T-cell (primary cell): ENCODE measurements at regions not wholly inside any gene's neighbourhood (a gene's known extent, or its start where the extent isn't known, plus 50 kb on each side); places are given as distances from the start of the nearest gene placed in this dataset.
A peak's percentile ranks its signal among the peaks of the same experiment; 100 is the strongest.

Experiments
- ATAC-seq, 4 experiments: fragments of 200-7000 bp in 3 of 4; fragments of 150-1000 bp in 1 of 4; cut with Tn5 transposase; replicated peaks in 1 of 4; 1 replicate in 3 of 4; 2 replicates in 1 of 4; pipeline ENCODE4 v1.10.0; 2021; ENCODE audit warnings: moderate library complexity in 3 of 4, mild to moderate bottlenecking in 2 of 4, moderate number of reproducible peaks in 1 of 4
- CTCF ChIA-PET, 2 donors: fragments of 300-600 bp; sonication (Branson Sonifier 250); formaldehyde crosslinking; loops; one replicate each; lab custom pipeline; 2022; ENCODE audit warnings: antibody characterized with exemption in 2 of 2; lab: Charles Lee
- POLR2A ChIA-PET, 2 donors: fragments of 300-600 bp; sonication (Branson Sonifier 250); formaldehyde crosslinking; loops; one replicate each; lab custom pipeline; 2022; ENCODE audit warnings: antibody characterized with exemption in 2 of 2; lab: Charles Lee
- DNase-seq, 35 experiments: peaks; one replicate each; pipeline versions ENCODE4 v3.0.0 to v3.0.0-alpha.2; 2013 to 2023
- H3K27ac ChIP-seq: one replicate; pipeline ENCODE4 v1.5.1; 2013; ENCODE audit warnings: low read length
- H3K27me3 ChIP-seq, 2 experiments: replicated peaks in 1 of 2; 1 replicate in 1 of 2; 2 replicates in 1 of 2; pipeline versions ENCODE4 v1.6.1 to v1.7.0; 2013; ENCODE audit warnings: low read length in 1 of 2, mixed read lengths in 1 of 2; ENCODE audit not compliant: control insufficient read depth in 2 of 2, insufficient read depth in 2 of 2; ENCODE audit errors: extremely low read depth in 1 of 2
- H3K36me3 ChIP-seq, 2 donors: 1 replicate in 1 of 2; 2 replicates in 1 of 2; pipeline versions ENCODE4 v1.6.1 to v1.7.0; 2013; ENCODE audit warnings: low read length in 1 of 2; ENCODE audit not compliant: control insufficient read depth in 2 of 2, insufficient read depth in 1 of 2; ENCODE audit errors: extremely low read depth in 1 of 2
- H3K4me1 ChIP-seq, 2 experiments: 1 replicate in 1 of 2; 2 replicates in 1 of 2; pipeline versions ENCODE4 v1.6.1 to v1.7.0; 2013; ENCODE audit warnings: low read length in 2 of 2, mixed read lengths in 1 of 2; ENCODE audit not compliant: insufficient read depth in 2 of 2, control insufficient read depth in 1 of 2; ENCODE audit errors: extremely low read depth in 1 of 2
- H3K4me3 ChIP-seq, 2 donors: 1 replicate in 1 of 2; 2 replicates in 1 of 2; pipeline versions ENCODE4 v1.5.1 to v1.7.0; 2013; ENCODE audit warnings: mild to moderate bottlenecking in 2 of 2, low read length in 1 of 2, moderate library complexity in 1 of 2; ENCODE audit not compliant: control insufficient read depth in 1 of 2; ENCODE audit errors: extremely low read depth in 1 of 2
- H3K9me3 ChIP-seq: 2 replicates; pipeline ENCODE4 v1.7.0; 2013
- H3K27ac Mint-ChIP-seq, 2 donors: one replicate each; pipeline ENCODE4 v1.8.0; 2020 to 2021; ENCODE audit warnings: mild to moderate bottlenecking in 2 of 2, mixed read lengths in 2 of 2
- H3K27me3 Mint-ChIP-seq, 2 donors: one replicate each; pipeline ENCODE4 v1.8.0; 2021 to 2022; ENCODE audit warnings: mixed read lengths in 2 of 2
- H3K36me3 Mint-ChIP-seq: one replicate; pipeline ENCODE4 v1.8.0; 2021; ENCODE audit warnings: mixed read lengths
- H3K4me1 Mint-ChIP-seq, 3 donors: one replicate each; pipeline ENCODE4 v1.8.0; 2020 to 2022; ENCODE audit warnings: mixed read lengths in 3 of 3, mild to moderate bottlenecking in 1 of 3
- H3K4me3 Mint-ChIP-seq, 3 donors: one replicate each; pipeline ENCODE4 v1.8.0; 2020 to 2022; ENCODE audit warnings: mild to moderate bottlenecking in 3 of 3, mixed read lengths in 3 of 3, moderate library complexity in 3 of 3
- H3K9me3 Mint-ChIP-seq, 3 donors: one replicate each; pipeline ENCODE4 v1.8.0; 2020 to 2022; ENCODE audit warnings: mixed read lengths in 3 of 3
- WGBS: methylation state at CpG from one replicate; pipeline ENCODE4 v1.1.5; 2013; ENCODE audit warnings: missing lambda C conversion rate; ENCODE audit not compliant: insufficient coverage; 5-methylcytosine and 5-hydroxymethylcytosine counted together

DNA sequence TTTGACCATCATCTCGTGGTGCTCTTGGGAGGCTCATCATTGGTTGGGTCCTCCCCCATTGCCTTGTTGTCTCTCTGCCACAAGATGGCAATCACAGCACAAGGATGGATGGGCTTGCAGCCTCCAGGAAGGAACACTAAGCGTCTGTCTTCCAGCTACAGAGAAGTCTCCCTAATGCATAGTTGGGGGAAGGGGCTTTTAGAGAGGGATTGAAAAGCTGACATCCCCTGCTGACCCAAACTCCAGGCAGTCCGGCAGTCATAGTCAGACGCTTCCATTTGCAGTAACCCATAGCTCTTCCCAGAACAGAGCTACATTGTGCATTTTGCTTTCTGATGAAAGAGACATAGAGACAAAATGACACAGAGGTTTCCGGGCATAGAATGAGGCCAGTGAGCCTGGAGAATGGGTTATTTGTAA lies 111.4 kb downstream of the UTP18 start:
- Histone ChIP-seq H3K27ac (no peak overlapping the region), H3K36me3 (no peaks in the 10 kb centered on the region), H3K27me3 (peaks cover 0 to 9% of the 10 kb centered on the region in 2 experiments), H3K9me3 (no peaks in the 10 kb centered on the region), H3K4me1 (peaks cover 7 to 10% of the 10 kb centered on the region in 2 experiments), H3K4me3 (no peak overlapping the region)
- CTCF ChIA-PET, result interaction anchor here (0.6 to 2.4 kb wide), 21 partner anchors 12 to 735 kb away, joined by 3 to 16 read pairs (median 5); no protein-coding TSS in a partner anchor
- WGBS, result 0% methylated on average over 1 of the region's 5 CpGs
- no peaks in the 10 kb centered on the region for H3K27me3 Mint-ChIP-seq
- DNase-seq (peak in 26 of 35 experiments; percentile 4 to 76 (median 25)), ATAC-seq (peak in 3 of 4 experiments; percentile 79 to 88 (median 85))
- POLR2A ChIA-PET, result no interaction called here
- peak overlapping the region in 1 of 2 donors; percentile 1 for H3K27ac Mint-ChIP-seq
- peaks cover 9 to 18% (median 16%) of the 10 kb centered on the region in 3 donors for H3K4me1 Mint-ChIP-seq
- peak overlapping the region in 1 of 3 donors; percentile 30 for H3K4me3 Mint-ChIP-seq
- no peaks in the 10 kb centered on the region for H3K36me3 Mint-ChIP-seq
- no peaks in the 10 kb centered on the region for H3K9me3 Mint-ChIP-seq

DNA sequence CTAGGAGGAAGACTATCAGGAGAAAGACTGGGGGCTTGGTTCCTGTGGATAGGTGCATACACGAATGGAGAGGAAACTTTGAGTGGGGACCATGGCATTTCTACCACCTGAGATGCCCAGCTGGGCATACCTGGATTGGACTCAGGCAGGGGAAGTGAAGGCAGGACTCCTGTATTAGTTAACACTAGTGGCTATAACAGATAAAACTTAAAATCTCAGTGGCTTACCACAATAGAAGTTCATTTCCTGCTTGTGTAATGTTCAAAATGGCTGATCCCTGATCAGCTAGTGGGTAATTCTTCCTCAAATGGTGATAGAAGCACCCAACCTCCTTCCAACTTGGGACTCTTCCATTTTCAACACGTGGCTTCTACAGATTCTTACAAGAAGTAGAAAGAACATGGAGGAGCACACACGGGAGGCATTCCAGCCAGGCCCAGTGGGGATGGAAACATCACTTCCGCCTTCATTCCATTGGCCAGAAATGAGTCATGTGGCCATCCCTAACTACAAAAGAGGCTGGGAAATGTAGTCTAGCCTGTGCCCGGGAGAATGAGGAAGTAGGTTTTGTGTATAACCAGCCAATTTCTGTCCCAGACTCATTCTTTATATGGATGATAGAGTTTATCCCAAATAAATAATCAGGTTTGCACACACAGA lies 112.1 kb downstream of the UTP18 start:
- H3K27me3 Mint-ChIP-seq, result no peaks in the 10 kb centered on the region
- ChIA-PET CTCF (interaction anchor here (0.6 to 2.4 kb wide), 19 partner anchors 19 to 734 kb away, joined by 3 to 16 read pairs (median 5); no protein-coding TSS in a partner anchor), POLR2A (no interaction called here)
- Histone ChIP-seq H3K4me1 (peaks cover 7 to 10% of the 10 kb centered on the region in 2 experiments), H3K4me3 (no peak overlapping the region), H3K36me3 (no peaks in the 10 kb centered on the region), H3K27ac (no peak overlapping the region), H3K9me3 (no peaks in the 10 kb centered on the region), H3K27me3 (peaks cover 0 to 9% of the 10 kb centered on the region in 2 experiments)
- ATAC-seq, result peak in 1 of 4 experiments; percentile 26
- H3K4me1 Mint-ChIP-seq, result peaks cover 9 to 20% (median 16%) of the 10 kb centered on the region in 3 donors
- 100% methylated on average over 1 of the region's 5 CpGs for WGBS
- H3K4me3 Mint-ChIP-seq, result no peak overlapping the region
- DNase-seq, result peak in 2 of 35 experiments; percentile 11 to 19
- H3K9me3 Mint-ChIP-seq, result no peaks in the 10 kb centered on the region
- H3K36me3 Mint-ChIP-seq, result no peaks in the 10 kb centered on the region
- H3K27ac Mint-ChIP-seq, result no peak overlapping the region

DNA sequence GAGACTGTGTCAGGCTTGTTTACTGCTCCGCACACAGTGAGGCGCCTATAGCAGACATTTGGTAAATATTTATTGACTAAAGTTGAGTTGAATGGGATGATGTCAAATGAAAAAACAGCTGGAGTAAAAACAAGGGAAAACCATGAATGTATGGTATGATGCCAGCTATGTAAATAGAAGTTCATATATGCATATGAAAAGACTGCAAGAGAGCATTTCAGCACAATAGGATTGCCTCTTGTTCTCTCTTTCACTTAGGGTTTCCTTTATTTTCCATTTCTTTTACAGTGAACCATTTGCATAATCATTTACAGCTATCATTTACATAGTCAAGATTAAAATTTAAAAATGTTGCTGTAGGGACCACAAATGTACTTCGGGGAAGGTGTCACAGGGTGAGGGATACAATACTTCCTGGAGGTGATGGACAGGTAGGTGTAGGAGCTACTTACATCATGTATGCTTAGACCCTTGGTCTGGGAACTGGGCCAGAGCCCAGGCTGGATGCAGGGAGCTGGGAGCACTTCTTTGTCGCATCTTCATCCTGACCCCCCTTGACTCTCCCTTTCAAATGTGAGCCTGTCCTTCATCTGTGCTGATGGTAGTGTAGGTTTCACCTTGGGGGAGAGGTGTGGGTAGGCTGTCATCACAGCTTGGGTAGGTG lies 113.3 kb downstream of the UTP18 start:
- H3K4me1 Mint-ChIP-seq, result peaks cover 9 to 20% (median 16%) of the 10 kb centered on the region in 3 donors
- no peak for ATAC-seq

DNA sequence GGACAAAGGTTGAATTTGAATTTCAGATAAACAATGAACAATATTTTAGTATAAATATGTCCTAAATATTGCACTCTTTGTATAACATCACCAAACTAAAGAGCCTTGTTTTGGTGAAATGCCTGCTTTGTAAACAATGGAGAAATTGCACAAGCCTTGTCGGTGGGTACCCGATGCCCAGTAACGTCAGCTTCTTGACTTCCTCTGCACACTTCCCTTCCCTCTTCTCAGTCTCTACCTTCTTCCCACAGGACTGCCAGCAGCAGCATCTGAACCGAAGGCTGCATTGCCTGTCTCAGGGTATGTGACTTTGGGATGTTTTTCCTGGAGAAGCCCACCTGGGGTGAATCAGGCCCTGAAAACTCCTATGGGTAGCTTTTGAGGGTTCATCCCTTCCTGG lies 113.9 kb downstream of the UTP18 start:
- ATAC-seq, result no peak
- H3K4me3 ChIP-seq, result no peak overlapping the region
- Mint-ChIP-seq H3K4me1 (peaks cover 9 to 20% (median 16%) of the 10 kb centered on the region in 3 donors), H3K27ac (no peak overlapping the region), H3K36me3 (no peaks in the 10 kb centered on the region), H3K4me3 (no peak overlapping the region), H3K9me3 (no peaks in the 10 kb centered on the region), H3K27me3 (no peaks in the 10 kb centered on the region)
- no peak overlapping the region for H3K27ac ChIP-seq
- H3K4me1 ChIP-seq, result peaks cover 7 to 10% of the 10 kb centered on the region in 2 experiments
- CTCF ChIA-PET, result interaction anchor here in 1 of 2 donors (0.6 kb wide), 1 partner anchor 15 kb away, joined by 3 read pairs; no protein-coding TSS in a partner anchor
- POLR2A ChIA-PET, result no interaction called here
- no peak for DNase-seq
- no peaks in the 10 kb centered on the region for H3K36me3 ChIP-seq
- WGBS, result 44% methylated on average over 3 of the region's 4 CpGs
- H3K9me3 ChIP-seq, result no peaks in the 10 kb centered on the region
- H3K27me3 ChIP-seq, result peaks cover 0 to 9% of the 10 kb centered on the region in 2 experiments

More for the DNA sequence above, 113.3 kb downstream of the UTP18 start:
- ChIA-PET CTCF (interaction anchor here in 1 of 2 donors (0.6 to 1.3 kb wide), 2 partner anchors 162 to 363 kb away, joined by 3 to 4 read pairs; no protein-coding TSS in a partner anchor), POLR2A (no interaction called here)
- no peak overlapping the region for H3K4me3 ChIP-seq
- 71% methylated on average over 1 of the region's 4 CpGs for WGBS
- Mint-ChIP-seq H3K4me3 (no peak overlapping the region), H3K27ac (no peak overlapping the region), H3K9me3 (no peaks in the 10 kb centered on the region), H3K36me3 (no peaks in the 10 kb centered on the region), H3K27me3 (no peaks in the 10 kb centered on the region)
- no peak overlapping the region for H3K27ac ChIP-seq
- no peaks in the 10 kb centered on the region for H3K36me3 ChIP-seq
- no peak for DNase-seq
- peaks cover 7 to 10% of the 10 kb centered on the region in 2 experiments for H3K4me1 ChIP-seq
- H3K27me3 ChIP-seq, result peaks cover 0 to 9% of the 10 kb centered on the region in 2 experiments
- no peaks in the 10 kb centered on the region for H3K9me3 ChIP-seq

DNA sequence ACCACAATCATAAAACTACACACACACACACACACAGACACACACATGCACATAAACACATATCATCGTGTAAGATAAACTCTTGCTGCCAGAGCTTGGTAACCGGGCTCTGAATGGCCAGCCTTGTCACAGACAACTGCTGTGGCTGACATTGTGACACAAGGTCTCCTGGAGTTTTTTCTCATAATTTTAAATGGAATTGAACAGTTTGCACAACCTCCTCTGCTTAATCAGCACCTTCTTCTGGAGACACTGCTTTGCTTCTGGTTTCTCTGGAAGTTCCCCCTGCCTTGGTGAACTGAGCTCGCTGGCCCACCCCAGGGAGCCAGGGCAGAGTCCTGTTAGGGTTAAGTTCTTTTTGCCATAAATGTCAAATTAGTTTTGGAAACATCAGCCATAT lies 115.4 kb downstream of the UTP18 start:
- no peak overlapping the region for H3K27ac ChIP-seq
- peaks cover 7 to 10% of the 10 kb centered on the region in 2 experiments for H3K4me1 ChIP-seq
- H3K4me3 Mint-ChIP-seq, result no peak overlapping the region
- ATAC-seq, result no peak
- DNase-seq, result no peak
- no peak overlapping the region for H3K27ac Mint-ChIP-seq
- no peaks in the 10 kb centered on the region for H3K36me3 ChIP-seq
- ChIA-PET CTCF (no interaction called here), POLR2A (no interaction called here)
- H3K9me3 Mint-ChIP-seq, result no peaks in the 10 kb centered on the region
- no peaks in the 10 kb centered on the region for H3K9me3 ChIP-seq
- H3K4me3 ChIP-seq, result no peak overlapping the region
- peaks cover 9 to 20% (median 16%) of the 10 kb centered on the region in 3 donors for H3K4me1 Mint-ChIP-seq
- peaks cover 0 to 4% of the 10 kb centered on the region in 2 experiments for H3K27me3 ChIP-seq
- WGBS, result no CpG with 5 or more reads among the region's 3 CpGs
- H3K27me3 Mint-ChIP-seq, result no peaks in the 10 kb centered on the region
- H3K36me3 Mint-ChIP-seq, result no peaks in the 10 kb centered on the region

DNA sequence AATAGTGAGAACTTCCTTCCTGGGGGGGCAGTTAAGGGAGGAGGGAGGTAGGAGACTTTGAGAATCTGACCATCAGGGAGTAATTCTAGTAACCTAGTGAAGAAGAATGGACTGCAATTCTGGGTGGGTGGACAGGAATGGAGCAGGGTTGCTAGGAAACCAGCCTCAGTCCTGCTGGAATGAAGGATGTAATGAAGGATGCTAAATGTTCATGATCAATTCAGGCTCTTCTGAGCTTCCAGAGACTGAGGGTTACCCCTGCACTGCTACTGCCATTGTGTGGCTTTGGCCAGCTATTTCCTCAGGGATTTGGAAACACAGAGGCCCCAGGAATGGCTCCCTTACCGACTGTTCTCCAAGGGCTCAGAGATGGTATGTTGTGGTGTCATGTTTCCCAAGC lies 116.4 kb downstream of the UTP18 start:
- H3K36me3 Mint-ChIP-seq, result no peaks in the 10 kb centered on the region
- no CpG with 5 or more reads among the region's 1 CpG for WGBS
- CTCF ChIA-PET, result interaction anchor here in 1 of 2 donors (0.5 kb wide), 1 partner anchor 43 kb away, joined by 3 read pairs; no protein-coding TSS in a partner anchor

More for the DNA sequence above, 116.4 kb downstream of the UTP18 start:
- Histone ChIP-seq H3K4me1 (peaks cover 6 to 7% of the 10 kb centered on the region in 2 experiments), H3K27me3 (peaks cover 0 to 4% of the 10 kb centered on the region in 2 experiments), H3K36me3 (no peaks in the 10 kb centered on the region), H3K9me3 (no peaks in the 10 kb centered on the region), H3K27ac (no peak overlapping the region), H3K4me3 (no peak overlapping the region)
- no peak overlapping the region for H3K4me3 Mint-ChIP-seq
- DNase-seq (no peak), ATAC-seq (no peak)
- no peak overlapping the region for H3K27ac Mint-ChIP-seq
- no peaks in the 10 kb centered on the region for H3K9me3 Mint-ChIP-seq
- peaks cover 8 to 15% (median 14%) of the 10 kb centered on the region in 3 donors for H3K4me1 Mint-ChIP-seq
- POLR2A ChIA-PET, result no interaction called here
- H3K27me3 Mint-ChIP-seq, result no peaks in the 10 kb centered on the region
